ENCODE measurements at regions not wholly inside any gene's neighbourhood (a gene's known extent, or its start where the extent isn't known, plus 50 kb on each side); places are given as distances from the start of the nearest gene placed in this dataset.
"Not testable (repeated sequence)": the region's sequence is repeated elsewhere in the genome, so short reads cannot be mapped to it uniquely, and the experiment has no call there.

DNA sequence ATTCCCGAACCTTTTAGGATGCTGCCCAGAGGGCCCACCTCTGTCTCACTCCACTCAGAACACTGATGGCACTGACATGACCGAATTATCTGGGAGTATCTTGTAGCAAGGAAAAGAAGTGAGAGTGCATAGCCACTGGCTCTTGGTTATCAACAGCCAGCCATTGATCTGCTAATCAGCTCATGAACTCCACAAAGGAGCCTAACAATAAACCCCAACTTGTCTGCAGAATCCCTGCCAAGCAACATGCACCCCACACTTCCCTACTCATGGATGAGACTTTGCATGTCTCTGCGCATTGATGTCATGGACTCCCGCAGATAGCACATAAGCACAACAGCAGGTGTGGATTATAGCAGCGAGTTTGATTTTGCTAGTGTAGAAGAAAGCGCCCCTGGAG is 1538.9 kb upstream of the RAG2 start:
- no peak overlapping the region for H3K4me3 ChIP-seq (ENCODE audit: low read depth, low read length)
- TF ChIP-seq, protein P1, sequence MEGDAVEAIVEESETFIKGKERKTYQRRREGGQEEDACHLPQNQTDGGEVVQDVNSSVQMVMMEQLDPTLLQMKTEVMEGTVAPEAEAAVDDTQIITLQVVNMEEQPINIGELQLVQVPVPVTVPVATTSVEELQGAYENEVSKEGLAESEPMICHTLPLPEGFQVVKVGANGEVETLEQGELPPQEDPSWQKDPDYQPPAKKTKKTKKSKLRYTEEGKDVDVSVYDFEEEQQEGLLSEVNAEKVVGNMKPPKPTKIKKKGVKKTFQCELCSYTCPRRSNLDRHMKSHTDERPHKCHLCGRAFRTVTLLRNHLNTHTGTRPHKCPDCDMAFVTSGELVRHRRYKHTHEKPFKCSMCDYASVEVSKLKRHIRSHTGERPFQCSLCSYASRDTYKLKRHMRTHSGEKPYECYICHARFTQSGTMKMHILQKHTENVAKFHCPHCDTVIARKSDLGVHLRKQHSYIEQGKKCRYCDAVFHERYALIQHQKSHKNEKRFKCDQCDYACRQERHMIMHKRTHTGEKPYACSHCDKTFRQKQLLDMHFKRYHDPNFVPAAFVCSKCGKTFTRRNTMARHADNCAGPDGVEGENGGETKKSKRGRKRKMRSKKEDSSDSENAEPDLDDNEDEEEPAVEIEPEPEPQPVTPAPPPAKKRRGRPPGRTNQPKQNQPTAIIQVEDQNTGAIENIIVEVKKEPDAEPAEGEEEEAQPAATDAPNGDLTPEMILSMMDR (IDR thresholded peaks at IDR 0.05; ENCODE audit: low read depth, low read length), result no peak

DNA sequence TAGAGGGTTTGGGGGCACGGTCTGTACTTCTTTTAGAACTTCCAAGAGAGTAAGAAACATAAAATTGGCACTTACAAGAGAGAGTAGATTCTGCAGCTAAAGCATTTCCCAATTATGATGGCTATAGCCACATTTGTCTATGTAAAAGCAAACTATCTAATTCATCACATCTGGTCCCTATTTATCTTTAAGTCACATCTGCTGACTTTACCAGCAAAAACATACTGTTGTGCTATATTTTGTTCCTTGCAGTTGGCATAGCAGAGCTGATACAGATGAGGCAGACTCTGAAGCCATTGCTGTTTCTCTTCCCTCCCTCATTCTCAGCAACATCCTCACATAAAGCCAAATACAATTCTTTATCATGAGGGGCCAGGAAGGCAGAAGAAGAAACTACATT is 1533.5 kb upstream of the RAG2 start:
- no peak overlapping the region for H3K4me3 ChIP-seq (ENCODE audit: low read depth, low read length)
- TF ChIP-seq, protein P1 (IDR thresholded peaks at IDR 0.05; ENCODE audit: low read depth, low read length), result no peak

DNA sequence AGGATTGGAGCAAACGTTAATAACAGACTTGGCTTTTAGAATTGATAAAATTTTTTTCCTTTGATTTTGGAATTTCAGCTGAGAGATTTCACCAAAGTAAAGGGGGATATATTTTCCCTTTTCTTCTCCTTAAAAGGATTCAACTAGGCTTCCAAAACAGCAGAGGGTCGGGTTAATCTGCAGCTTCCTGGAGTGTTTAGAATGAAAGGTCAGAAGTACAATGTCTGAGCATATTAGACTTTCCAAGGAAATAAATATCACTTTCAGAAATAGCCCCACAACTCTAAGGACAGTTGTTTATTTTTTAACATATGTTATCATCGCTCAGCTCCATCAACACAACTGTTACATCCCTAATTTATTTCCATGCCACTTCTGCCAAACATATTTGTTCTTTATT is 1532.9 kb upstream of the RAG2 start:
- no peak overlapping the region for H3K4me3 ChIP-seq (ENCODE audit: low read depth, low read length)
- TF ChIP-seq, protein P1 (IDR thresholded peaks at IDR 0.05; ENCODE audit: low read depth, low read length), result no peak

- TF ChIP-seq, protein P1 (IDR thresholded peaks at IDR 0.05; ENCODE audit: low read depth, low read length), result no peak
Measured at GRCh38 chr11:38130514-38130913, 1532.5 kb upstream of the RAG2 start.

GRCh38 chr11:38123673-38124072 is 1525.6 kb upstream of the RAG2 start:
- TF ChIP-seq, protein P1 (IDR thresholded peaks at IDR 0.05; ENCODE audit: low read depth, low read length), result no peak
- no peak overlapping the region for H3K4me3 ChIP-seq (ENCODE audit: low read depth, low read length)

More at GRCh38 chr11:38130514-38130913, 1532.5 kb upstream of the RAG2 start:
- no peak overlapping the region for H3K4me3 ChIP-seq (ENCODE audit: low read depth, low read length)

- not testable (repeated sequence) for H3K4me3 ChIP-seq (ENCODE audit: low read depth, low read length)
Measured at GRCh38 chr11:38116616-38117015, 1518.6 kb upstream of the RAG2 start.

- H3K4me3 ChIP-seq (ENCODE audit: low read depth, low read length), result not testable (repeated sequence)
Measured at GRCh38 chr11:38115381-38115780, 1517.3 kb upstream of the RAG2 start.

DNA sequence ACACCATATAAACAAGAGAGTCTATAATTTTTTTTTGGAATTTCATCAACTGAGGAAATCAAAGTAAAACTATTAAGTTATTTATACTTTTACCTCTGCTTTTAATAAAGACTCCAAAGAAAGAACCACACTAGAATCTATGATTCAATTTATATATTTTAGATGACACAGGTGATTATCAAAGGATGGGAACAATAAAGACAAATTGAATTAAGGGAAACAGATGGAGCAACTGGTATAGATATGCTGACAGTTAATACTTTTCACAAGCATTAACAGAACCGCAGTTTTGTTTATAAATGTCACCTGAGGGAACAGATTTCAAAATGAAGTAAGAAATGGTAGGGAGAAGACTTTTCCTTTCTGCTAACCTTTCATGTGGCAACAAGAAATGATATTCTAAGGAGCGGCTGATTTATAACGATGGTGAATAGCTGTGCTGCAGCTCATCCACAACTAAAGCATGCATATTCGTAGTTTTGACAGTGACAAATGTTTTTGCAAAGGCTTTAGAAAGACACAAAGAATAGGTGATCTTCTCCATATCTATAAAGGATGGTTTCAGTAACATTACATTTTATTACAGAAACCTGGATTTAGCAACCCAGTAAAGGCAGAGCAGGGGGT is 1502.9 kb upstream of the RAG2 start:
- TF ChIP-seq, protein P1 (IDR thresholded peaks at IDR 0.05; ENCODE audit: low read depth, low read length), result no peak
- no peak overlapping the region for H3K4me3 ChIP-seq (ENCODE audit: low read depth, low read length)

Data from WI38 (cell line).